Calu3 (cell line): ENCODE measurements at regions not wholly inside any gene's neighbourhood (a gene's known extent, or its start where the extent isn't known, plus 50 kb on each side); places are given as distances from the start of the nearest gene placed in this dataset.

Source experiments
- BruUV-seq: library from RNA; stranded (reverse); fragments of 400-500 nt; replicated peaks from 2 replicates; lab custom pipeline; 2021; lab: Mats Ljungman, UMichigan
- CTCF ChIA-PET: fragments of 300-600 bp; sonication (Branson Sonifier 250); formaldehyde crosslinking; loops from one replicate; lab custom pipeline; 2022; ENCODE audit warnings: antibody characterized with exemption; lab: Charles Lee
- DNase-seq: peaks from one replicate; pipeline ENCODE4 v3.0.0; 2022
- H3K27ac Mint-ChIP-seq: one replicate; pipeline ENCODE4 v1.8.0; 2022; ENCODE audit warnings: mixed read lengths; ENCODE audit not compliant: unreplicated experiment
- H3K27me3 Mint-ChIP-seq: one replicate; pipeline ENCODE4 v1.8.0; 2022; ENCODE audit warnings: mixed read lengths; ENCODE audit not compliant: unreplicated experiment
- H3K36me3 Mint-ChIP-seq: one replicate; pipeline ENCODE4 v1.8.0; 2022; ENCODE audit warnings: mild to moderate bottlenecking, moderate library complexity, mixed read lengths; ENCODE audit not compliant: insufficient read depth, unreplicated experiment
- H3K4me1 Mint-ChIP-seq: one replicate; pipeline ENCODE4 v1.8.0; 2022; ENCODE audit warnings: mild to moderate bottlenecking, low read depth, mixed read lengths; ENCODE audit not compliant: unreplicated experiment
- H3K4me3 Mint-ChIP-seq: one replicate; pipeline ENCODE4 v1.8.0; 2022; ENCODE audit warnings: mild to moderate bottlenecking, low read depth, moderate library complexity, mixed read lengths; ENCODE audit not compliant: unreplicated experiment
- H3K9me3 Mint-ChIP-seq: one replicate; pipeline ENCODE4 v1.8.0; 2022; ENCODE audit warnings: low read depth, mixed read lengths; ENCODE audit not compliant: unreplicated experiment
- intact Hi-C: fragments of 100-400 bp; cut with micrococcal nuclease; formaldehyde crosslinking; loops from one replicate; pipeline ENCODE4 v1.10.0; 2022; ENCODE audit not compliant: unreplicated experiment
- TF ChIP-seq, protein P1 (sequence below): fragments of 200-600 bp; IDR thresholded peaks from one replicate; pipeline ENCODE4 v1.8.0; 2022; ENCODE audit warnings: antibody characterized with exemption; ENCODE audit not compliant: unreplicated experiment

DNA sequence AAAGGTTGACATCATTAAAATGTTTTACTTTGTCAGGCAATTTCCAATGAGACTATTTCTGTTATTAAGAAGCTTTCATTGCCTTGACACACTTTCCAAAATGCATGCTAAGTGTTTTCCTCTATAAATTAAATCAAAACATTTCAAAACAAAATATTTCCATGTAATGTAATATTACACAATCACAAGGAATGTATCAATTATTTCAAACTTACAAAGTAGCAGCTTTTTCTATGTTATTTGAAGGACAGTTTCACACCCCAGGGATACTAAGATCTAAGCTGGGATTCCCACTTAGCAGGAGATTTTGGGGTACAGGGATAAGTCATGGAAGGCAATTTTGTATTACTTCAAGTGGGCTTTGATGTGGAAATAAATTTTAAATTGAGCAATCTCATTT is 144.9 kb downstream of the FOXG1 start:
- DNase-seq: no peak
- intact Hi-C loops: no loop called here
- Mint-ChIP-seq H3K4me3 (no peak overlapping the region), H3K27ac (no peak overlapping the region), H3K36me3 (no peaks in the 10 kb centered on the region), H3K9me3 (no peaks in the 10 kb centered on the region), H3K4me1 (no peaks in the 10 kb centered on the region), H3K27me3 (no peaks in the 10 kb centered on the region)
- CTCF ChIA-PET: interaction anchor here (0.6 kb wide), 1 partner anchor 42 kb away, joined by 4 read pairs; no protein-coding TSS in a partner anchor
- TF ChIP-seq, protein P1, sequence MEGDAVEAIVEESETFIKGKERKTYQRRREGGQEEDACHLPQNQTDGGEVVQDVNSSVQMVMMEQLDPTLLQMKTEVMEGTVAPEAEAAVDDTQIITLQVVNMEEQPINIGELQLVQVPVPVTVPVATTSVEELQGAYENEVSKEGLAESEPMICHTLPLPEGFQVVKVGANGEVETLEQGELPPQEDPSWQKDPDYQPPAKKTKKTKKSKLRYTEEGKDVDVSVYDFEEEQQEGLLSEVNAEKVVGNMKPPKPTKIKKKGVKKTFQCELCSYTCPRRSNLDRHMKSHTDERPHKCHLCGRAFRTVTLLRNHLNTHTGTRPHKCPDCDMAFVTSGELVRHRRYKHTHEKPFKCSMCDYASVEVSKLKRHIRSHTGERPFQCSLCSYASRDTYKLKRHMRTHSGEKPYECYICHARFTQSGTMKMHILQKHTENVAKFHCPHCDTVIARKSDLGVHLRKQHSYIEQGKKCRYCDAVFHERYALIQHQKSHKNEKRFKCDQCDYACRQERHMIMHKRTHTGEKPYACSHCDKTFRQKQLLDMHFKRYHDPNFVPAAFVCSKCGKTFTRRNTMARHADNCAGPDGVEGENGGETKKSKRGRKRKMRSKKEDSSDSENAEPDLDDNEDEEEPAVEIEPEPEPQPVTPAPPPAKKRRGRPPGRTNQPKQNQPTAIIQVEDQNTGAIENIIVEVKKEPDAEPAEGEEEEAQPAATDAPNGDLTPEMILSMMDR: no peak
- BruUV-seq: no TSS peak

DNA sequence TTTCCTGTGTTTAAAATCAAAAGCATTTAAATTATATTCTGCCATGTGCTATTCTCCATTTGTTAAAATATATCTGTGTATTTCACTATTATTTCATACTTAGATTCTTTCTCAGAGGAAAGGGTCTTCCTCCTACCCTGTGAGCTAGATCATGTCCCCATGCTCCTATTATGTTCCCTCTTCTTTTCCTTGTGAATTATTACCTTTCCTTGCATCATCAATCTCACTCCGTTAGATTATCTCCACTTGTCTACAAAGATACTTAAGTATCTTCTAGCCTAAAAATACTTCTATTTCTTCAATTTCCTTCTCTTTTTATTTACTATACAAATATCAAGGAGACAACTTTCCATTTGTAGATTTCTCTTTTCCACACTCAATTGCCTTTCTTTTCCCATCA is 146.5 kb downstream of the FOXG1 start:
- DNase-seq: no peak
- no TSS peak for BruUV-seq

DNA sequence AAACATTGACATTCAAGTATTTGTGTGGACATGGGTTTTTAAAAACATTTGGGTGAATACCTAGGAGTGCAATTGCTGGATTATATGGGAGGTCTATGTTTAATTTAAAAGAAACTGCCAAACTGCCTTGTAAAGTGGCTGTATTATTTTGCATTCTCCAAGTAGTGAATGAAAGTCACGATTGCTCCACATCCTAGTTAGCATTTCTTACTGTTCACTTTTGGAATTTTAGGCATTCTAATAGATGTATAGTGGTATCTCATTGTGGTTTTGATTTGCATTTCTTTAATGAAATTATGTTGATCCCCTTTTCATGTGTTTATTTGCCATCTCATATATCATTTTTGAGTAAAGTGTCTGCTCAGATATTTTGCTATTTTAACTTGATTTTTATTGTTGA is 159.5 kb downstream of the FOXG1 start:
- H3K27ac Mint-ChIP-seq: no peak overlapping the region
- intact Hi-C loops: no loop called here
- H3K27me3 Mint-ChIP-seq: no peaks in the 10 kb centered on the region
- H3K4me1 Mint-ChIP-seq: no peaks in the 10 kb centered on the region
- no peak overlapping the region for H3K4me3 Mint-ChIP-seq
- BruUV-seq: no TSS peak
- TF ChIP-seq, protein P1: no peak
- DNase-seq: no peak
- CTCF ChIA-PET: no interaction called here
- no peaks in the 10 kb centered on the region for H3K9me3 Mint-ChIP-seq
- no peaks in the 10 kb centered on the region for H3K36me3 Mint-ChIP-seq

More for the DNA sequence above, 146.5 kb downstream of the FOXG1 start:
- Mint-ChIP-seq H3K27ac (no peak overlapping the region), H3K36me3 (no peaks in the 10 kb centered on the region), H3K9me3 (no peaks in the 10 kb centered on the region), H3K27me3 (no peaks in the 10 kb centered on the region), H3K4me3 (no peak overlapping the region), H3K4me1 (no peaks in the 10 kb centered on the region)
- CTCF ChIA-PET: no interaction called here
- TF ChIP-seq, protein P1: no peak
- intact Hi-C loops: no loop called here

DNA sequence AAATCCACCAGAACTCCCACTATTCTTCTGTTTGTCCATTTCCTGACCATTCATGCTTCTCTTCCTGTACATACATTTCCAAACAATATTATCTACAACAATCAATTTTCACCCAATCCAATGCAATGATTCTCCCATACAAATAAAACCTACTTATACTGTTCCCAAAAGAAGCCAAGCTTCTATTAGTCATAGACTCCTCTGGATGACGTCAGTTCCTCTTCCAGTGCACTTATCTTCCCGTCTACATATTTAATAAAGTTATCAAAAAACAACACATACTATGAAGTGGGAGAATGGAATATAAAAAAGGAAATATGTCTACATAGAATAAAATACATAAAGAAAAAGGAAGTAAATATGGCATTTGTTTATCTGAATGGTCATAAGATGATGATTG is 165.4 kb downstream of the FOXG1 start:
- no peak overlapping the region for H3K4me3 Mint-ChIP-seq
- no peaks in the 10 kb centered on the region for H3K27me3 Mint-ChIP-seq
- intact Hi-C loops: no loop called here
- no peaks in the 10 kb centered on the region for H3K4me1 Mint-ChIP-seq
- TF ChIP-seq, protein P1: no peak
- DNase-seq: no peak
- H3K9me3 Mint-ChIP-seq: peaks cover 9% of the 10 kb centered on the region
- H3K36me3 Mint-ChIP-seq: no peaks in the 10 kb centered on the region
- BruUV-seq: no TSS peak
- H3K27ac Mint-ChIP-seq: no peak overlapping the region
- CTCF ChIA-PET: no interaction called here
